H54 (cell line): ENCODE measurements at regions not wholly inside any gene's neighbourhood (a gene's known extent, or its start where the extent isn't known, plus 50 kb on each side); places are given as distances from the start of the nearest gene placed in this dataset.

Experiments used
- DNase-seq: peaks from one replicate; pipeline ENCODE4 v3.0.0; 2011; ENCODE audit warnings: low spot score, mixed read lengths; ENCODE audit not compliant: insufficient read length
- FAIRE-seq: peaks from 3 replicates; lab custom pipeline; 2011; peaks lifted over from hg19 to GRCh38; lab: Jason Lieb, UNC
- POLR2A ChIP-seq: IDR thresholded peaks from 2 replicates; pipeline ENCODE4 v1.6.1; 2011; ENCODE audit warnings: low read depth, mild to moderate bottlenecking, low read length

GRCh38 chr3:43215138-43215537 is 71.2 kb upstream of the SNRK start:
- no peak for DNase-seq
- no peak for TF ChIP-seq POLR2A
- no peak for FAIRE-seq

GRCh38 chr3:43214616-43215015 is 71.7 kb upstream of the SNRK start:
- TF ChIP-seq POLR2A = no peak
- FAIRE-seq (no peak), DNase-seq (no peak)

DNA sequence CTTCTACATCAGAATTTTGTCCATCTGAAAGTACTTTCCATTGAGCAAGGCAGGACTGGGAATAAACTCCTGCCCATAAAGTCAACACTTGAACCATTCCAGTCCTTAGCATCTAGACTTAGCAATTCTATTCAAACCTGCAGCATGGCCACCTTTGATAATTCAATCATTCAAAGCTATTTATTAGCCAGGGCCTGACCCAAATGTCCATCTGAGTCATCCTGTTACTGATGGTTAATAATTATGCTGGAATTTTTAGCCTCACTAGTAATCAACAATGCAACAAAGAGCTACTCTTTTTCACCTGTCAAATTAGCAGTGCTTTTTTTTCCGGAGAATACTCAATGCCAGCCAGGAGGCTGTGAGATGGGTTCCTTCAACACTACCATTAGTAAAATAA is 72.7 kb upstream of the SNRK start:
- DNase-seq = no peak
- no peak for TF ChIP-seq POLR2A
- FAIRE-seq = no peak

GRCh38 chr3:43212914-43213611 is 73.3 kb upstream of the SNRK start:
- DNase-seq = no peak
- FAIRE-seq = no peak
- TF ChIP-seq POLR2A = no peak

DNA sequence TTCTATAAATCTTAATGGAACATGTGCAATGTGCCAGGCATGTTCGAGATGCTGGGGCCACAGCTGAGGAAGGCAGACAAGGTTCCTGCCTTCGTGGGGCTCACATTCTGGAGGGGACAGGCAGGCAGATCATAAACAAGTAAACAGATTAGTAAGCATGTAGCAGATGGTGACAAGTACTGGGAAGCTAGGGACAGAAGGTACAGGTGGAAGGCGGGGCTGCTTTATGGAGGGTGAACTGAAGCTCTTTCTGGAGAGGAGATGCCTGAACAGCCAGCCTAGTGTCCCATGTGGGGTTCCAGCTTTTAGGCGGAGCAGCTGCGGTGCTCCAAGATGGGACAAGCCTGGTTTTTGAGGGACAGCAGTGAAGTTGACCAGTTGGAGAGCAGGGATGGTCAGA is 74.7 kb upstream of the SNRK start:
- FAIRE-seq (no peak), DNase-seq (no peak)
- no peak for TF ChIP-seq POLR2A

GRCh38 chr3:43210049-43211027 is 76.0 kb upstream of the SNRK start:
- no peak for DNase-seq
- FAIRE-seq = no peak
- no peak for TF ChIP-seq POLR2A

DNA sequence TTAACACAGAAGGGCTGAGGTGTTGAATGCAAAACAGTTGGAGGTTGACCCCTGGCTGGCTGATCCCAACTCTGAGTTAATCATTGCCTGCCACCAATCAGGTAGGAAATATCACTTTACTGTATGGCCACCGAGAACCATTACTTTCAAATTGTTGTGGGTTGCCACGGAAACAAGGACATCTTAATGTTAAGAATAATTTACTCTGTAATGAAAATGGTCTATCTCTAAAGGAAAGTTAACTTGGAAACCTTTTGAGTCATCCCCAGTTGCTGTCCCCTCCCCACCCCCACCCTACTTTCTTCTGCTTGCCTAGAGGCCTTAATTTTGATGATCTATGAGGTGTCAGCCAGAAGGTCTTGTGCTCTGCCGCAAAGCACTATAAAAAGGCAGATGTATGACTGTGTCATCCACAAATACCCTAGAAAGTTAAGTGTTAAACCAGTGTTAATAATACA is 78.7 kb upstream of the SNRK start:
- DNase-seq (no peak), FAIRE-seq (no peak)
- no peak for TF ChIP-seq POLR2A

- no peak for FAIRE-seq
- no peak for DNase-seq
- no peak for TF ChIP-seq POLR2A
Measured at GRCh38 chr3:43206632-43207031, 79.7 kb upstream of the SNRK start.

DNA sequence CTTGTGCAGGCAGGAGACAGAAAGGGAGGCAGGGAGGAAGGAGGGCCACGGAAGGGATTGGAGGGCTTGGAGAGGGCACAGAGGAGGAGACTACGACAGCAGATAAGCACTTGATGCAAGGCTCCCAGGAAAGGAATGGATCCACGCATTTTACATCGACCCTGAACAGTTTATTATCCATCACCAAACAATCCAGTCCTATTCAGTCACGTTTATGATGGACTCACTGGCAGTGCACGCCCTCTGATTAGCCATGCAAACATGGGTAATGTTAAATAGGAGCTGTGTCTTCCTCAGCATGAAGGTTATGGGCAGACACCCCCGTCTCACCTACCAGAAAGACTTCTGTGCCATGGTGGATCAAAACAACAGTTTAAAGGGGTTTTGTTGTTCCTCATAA is 80.2 kb upstream of the SNRK start:
- FAIRE-seq = no peak
- no peak for DNase-seq
- no peak for TF ChIP-seq POLR2A

- DNase-seq = no peak
- no peak for TF ChIP-seq POLR2A
- no peak for FAIRE-seq
Measured at GRCh38 chr3:43203022-43203421, 83.3 kb upstream of the SNRK start.

DNA sequence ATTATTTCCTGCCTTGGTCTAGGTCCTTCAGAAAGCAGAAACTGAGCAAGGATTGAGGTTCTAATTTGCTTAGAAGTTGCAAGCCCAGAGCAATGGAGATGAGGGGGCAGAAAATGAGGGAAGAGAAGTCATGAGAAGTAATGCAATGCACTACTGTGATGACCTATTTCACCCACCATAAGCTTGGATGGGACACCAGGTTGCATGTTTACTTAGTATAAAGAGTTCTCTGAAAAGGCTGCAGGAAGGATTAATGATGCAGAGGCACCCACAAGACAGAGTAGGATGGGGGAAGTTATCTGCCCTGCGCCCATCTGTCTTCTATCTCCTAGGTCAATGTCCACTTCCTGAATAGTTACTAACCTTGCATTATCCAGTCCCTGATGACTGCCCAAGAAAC is 84.8 kb upstream of the SNRK start:
- no peak for TF ChIP-seq POLR2A
- FAIRE-seq = no peak
- no peak for DNase-seq

DNA sequence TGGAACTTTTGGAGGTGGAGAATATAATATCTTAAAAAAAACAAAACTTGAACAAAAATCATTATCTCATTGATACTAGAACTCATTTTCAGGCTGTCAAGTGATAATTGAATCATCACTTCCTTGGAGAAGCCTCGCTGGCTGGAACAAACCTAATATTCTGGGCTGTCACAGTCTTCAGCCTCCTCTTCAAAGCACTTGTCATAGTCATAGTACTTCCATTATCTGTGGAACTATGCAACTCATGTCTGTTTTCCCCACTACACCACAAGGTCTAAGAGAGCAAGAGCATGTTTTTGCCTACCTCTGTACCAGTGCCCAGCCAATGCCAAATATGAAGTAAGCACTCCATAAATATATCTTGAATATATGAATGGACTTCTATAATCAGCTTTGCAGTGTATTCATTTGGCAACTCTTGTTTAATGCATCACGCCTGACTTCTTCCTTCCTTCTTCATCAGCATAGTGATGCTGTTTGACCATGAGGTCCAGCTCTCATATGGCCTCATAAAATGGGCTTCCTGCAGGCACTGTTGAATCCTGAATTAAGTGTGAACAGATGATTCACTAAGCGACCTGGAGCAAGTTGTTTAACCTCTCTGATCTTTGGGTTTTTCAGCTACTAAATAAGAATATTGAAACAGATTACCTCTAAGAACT is 86.6 kb upstream of the SNRK start:
- FAIRE-seq (no peak), DNase-seq (no peak)
- TF ChIP-seq POLR2A = no peak

GRCh38 chr3:43198791-43199644 is 87.3 kb upstream of the SNRK start:
- no peak for FAIRE-seq

More at GRCh38 chr3:43198791-43199644, 87.3 kb upstream of the SNRK start:
- no peak for TF ChIP-seq POLR2A
- DNase-seq = no peak
